Left renal cortex interstitium (tissue), 4 donors: ENCODE measurements at regions not wholly inside any gene's neighbourhood (a gene's known extent, or its start where the extent isn't known, plus 50 kb on each side); places are given as distances from the start of the nearest gene placed in this dataset.
"Not testable (repeated sequence)": the region's sequence is repeated elsewhere in the genome, so short reads cannot be mapped to it uniquely, and the experiment has no call there.

Source experiments
- DNase-seq, 4 donors: peaks; one replicate each; pipeline ENCODE4 v3.0.0-alpha.2; 2013; ENCODE audit warnings: low read depth in 4 of 4, low spot score in 2 of 4, missing footprints in 1 of 4

- DNase-seq, result peak in 3 of 4 donors; percentile 71 to 82 (median 74)
Observed at GRCh38 chr6:27177485-27178406, 69.8 kb upstream of the PRSS16 start.

- DNase-seq, result no peak
Observed at GRCh38 chr6:27178407-27178730, 69.1 kb upstream of the PRSS16 start.

GRCh38 chr6:27178860-27179259, 68.6 kb upstream of the PRSS16 start:
- no peak for DNase-seq

- no peak for DNase-seq
Observed at GRCh38 chr6:27183060-27183832, 64.3 kb upstream of the PRSS16 start.

GRCh38 chr6:27187231-27188060, 60.1 kb upstream of the PRSS16 start:
- peak in 1 of 4 donors; percentile 20 for DNase-seq

- peak; percentile 61 to 88 (median 70) for DNase-seq
Observed at GRCh38 chr6:27188061-27188884, 59.2 kb upstream of the PRSS16 start.

GRCh38 chr6:27188885-27189418, 58.5 kb upstream of the PRSS16 start:
- DNase-seq, result peak; percentile 67 to 89 (median 80)

GRCh38 chr6:27190126-27190525, 57.4 kb upstream of the PRSS16 start:
- DNase-seq, result no peak

- DNase-seq, result not testable (repeated sequence)
Observed at GRCh38 chr6:27194453-27194852, 53.0 kb upstream of the PRSS16 start.

GRCh38 chr6:27195547-27195946, 52.0 kb upstream of the PRSS16 start:
- not testable (repeated sequence) for DNase-seq
